22Rv1 (cell line): ENCODE measurements at regions not wholly inside any gene's neighbourhood (a gene's known extent, or its start where the extent isn't known, plus 50 kb on each side); places are given as distances from the start of the nearest gene placed in this dataset.

Experiments used
- CTCF ChIP-seq: fragments of 450-650 bp; IDR thresholded peaks from 2 replicates; pipeline ENCODE4 v1.5.1; 2017; ENCODE audit warnings: mild to moderate bottlenecking
- ZFX ChIP-seq: fragments of 450-650 bp; IDR thresholded peaks from 2 replicates; pipeline ENCODE4 v1.6.1; 2017; ENCODE audit warnings: antibody characterized with exemption, borderline replicate concordance

GRCh38 chr10:121403527-121403926 lies 194.7 kb downstream of the FGFR2 start:
- TF ChIP-seq CTCF: no peak
- TF ChIP-seq ZFX: no peak
